GM12865 (cell line): ENCODE measurements at regions not wholly inside any gene's neighbourhood (a gene's known extent, or its start where the extent isn't known, plus 50 kb on each side); places are given as distances from the start of the nearest gene placed in this dataset.
A peak's percentile ranks its signal among the peaks of the same experiment; 100 is the strongest.

Experiments
- DNase-seq: peaks from one replicate; pipeline ENCODE4 v3.0.0; 2010; ENCODE audit warnings: low read depth
- H3K4me3 ChIP-seq: 2 replicates; pipeline ENCODE4 v1.5.1; 2011; ENCODE audit warnings: mild to moderate bottlenecking, low read depth, low read length, control low read depth
- TF ChIP-seq, protein P1 (sequence below): IDR thresholded peaks from 2 replicates; pipeline ENCODE4 v1.5.1; 2011; ENCODE audit warnings: low read length, control low read depth, low read depth, inconsistent platforms; ENCODE audit not compliant: insufficient read depth; ENCODE audit errors: missing control alignments

DNA sequence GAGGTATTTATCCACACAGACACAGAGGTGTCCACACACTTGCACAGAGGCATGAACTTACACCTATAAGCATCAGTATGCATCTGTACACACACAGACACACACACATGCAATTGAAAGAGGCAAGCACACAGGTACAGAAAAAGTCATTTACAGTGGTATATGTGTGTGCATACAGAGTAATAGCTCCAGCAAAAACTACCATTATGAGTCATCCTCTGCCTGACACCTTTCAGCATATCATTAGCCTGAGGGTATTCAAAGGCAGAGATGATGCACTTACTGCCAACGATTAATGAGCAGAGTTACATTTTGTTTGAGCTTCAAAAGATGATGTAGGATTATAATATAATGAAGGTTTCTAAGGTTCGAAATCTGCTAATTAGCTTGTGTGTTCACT is 100.3 kb upstream of the TPRG1 start:
- TF ChIP-seq, protein P1, sequence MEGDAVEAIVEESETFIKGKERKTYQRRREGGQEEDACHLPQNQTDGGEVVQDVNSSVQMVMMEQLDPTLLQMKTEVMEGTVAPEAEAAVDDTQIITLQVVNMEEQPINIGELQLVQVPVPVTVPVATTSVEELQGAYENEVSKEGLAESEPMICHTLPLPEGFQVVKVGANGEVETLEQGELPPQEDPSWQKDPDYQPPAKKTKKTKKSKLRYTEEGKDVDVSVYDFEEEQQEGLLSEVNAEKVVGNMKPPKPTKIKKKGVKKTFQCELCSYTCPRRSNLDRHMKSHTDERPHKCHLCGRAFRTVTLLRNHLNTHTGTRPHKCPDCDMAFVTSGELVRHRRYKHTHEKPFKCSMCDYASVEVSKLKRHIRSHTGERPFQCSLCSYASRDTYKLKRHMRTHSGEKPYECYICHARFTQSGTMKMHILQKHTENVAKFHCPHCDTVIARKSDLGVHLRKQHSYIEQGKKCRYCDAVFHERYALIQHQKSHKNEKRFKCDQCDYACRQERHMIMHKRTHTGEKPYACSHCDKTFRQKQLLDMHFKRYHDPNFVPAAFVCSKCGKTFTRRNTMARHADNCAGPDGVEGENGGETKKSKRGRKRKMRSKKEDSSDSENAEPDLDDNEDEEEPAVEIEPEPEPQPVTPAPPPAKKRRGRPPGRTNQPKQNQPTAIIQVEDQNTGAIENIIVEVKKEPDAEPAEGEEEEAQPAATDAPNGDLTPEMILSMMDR = no peak
- peak; percentile 21 for DNase-seq
- no peak overlapping the region for H3K4me3 ChIP-seq

DNA sequence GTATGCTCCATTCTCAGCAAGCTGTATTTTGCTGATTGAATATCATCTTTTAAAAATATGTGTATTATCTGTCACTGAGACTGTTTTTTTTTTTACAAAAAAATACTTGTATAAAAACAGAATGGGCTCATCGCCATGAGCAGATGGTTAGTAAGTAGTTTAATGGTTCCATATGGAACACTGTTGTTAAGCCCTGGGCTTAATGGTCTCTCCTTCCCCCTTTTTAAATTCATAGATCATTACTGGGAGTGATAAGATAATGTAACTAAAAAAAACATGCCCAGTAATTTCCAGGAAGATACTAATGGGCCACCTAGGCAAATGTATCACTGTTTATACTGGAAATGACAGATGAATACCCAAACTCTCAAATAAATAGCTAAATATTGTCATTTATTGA is 95.3 kb upstream of the TPRG1 start:
- TF ChIP-seq, protein P1 = no peak
- no peak overlapping the region for H3K4me3 ChIP-seq

DNA sequence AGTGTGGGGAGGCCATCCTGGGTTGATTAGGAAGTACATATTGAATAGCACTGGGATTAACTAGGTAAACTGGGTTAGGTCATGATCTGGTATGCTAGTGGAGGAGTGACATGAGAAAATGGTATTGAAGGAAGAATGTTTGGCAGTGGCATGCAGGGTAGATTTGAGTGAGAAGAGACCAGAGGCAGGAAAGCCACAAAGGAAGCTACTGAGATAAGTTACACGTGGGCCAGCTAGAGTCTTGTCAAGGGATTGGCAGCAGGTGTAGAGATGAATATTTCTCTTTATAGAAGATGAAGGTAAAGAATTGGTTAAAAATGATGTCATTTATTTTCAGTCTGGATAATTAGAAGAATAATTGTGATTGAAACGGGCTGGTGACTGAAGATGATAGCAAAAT is 91.0 kb upstream of the TPRG1 start:
- DNase-seq = no peak
- H3K4me3 ChIP-seq = no peak overlapping the region
- TF ChIP-seq, protein P1 = no peak

More for the DNA sequence above, 95.3 kb upstream of the TPRG1 start:
- no peak for DNase-seq

DNA sequence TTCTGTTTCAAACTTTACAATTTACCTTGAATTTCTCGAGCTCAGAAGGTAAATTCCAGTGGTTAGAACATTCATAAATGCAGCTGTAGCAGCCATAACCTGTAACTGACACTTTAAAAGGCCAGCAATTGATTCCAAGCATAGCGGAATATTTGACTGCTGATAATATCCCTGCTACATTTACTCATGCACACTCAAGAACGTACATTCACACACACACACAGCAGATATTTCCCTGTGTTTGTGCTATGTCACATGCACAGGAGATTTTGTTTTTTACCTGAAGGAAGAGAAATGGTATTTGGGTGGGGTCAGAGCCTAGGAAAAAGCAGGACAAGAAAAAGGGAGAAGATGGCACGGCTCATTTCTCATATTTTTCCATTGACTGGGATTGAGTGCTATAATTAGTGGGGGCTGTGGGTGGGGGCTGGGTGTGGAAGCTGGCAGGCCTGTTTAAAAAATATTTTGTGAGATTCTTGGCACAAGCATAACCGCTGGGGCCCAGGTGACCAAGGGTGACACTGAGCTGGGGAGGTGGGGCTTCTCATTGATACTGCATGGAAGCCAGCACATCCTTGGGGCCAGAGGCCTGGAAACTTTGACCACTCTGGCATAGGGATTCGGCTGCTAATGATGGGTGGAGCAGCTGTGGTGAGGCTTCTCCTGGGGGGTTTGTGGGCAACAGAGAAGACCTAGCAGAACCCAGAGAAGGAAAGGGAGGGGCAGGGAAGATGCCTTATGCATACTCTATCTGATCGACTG is 88.9 kb upstream of the TPRG1 start:
- DNase-seq = no peak
- no peak overlapping the region for H3K4me3 ChIP-seq
- TF ChIP-seq, protein P1 = no peak

DNA sequence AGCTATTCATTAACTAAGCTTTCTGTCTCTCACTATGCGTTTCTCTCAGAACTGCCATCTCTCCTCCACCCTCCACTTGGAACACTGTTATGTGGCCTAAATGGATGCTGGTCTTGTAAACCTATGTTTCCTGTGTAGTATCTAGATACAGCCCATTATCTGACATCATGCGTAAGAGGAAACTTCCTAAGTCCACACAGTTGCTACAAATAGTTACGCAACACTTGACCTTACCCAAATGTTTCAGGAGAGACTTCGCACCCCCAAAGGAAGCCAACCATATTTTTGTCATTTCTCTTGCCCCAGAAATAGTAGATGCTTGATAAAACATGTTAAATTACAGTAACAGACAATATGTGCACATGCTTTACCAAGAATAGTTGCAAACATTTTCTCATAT is 87.2 kb upstream of the TPRG1 start:
- no peak overlapping the region for H3K4me3 ChIP-seq
- DNase-seq = no peak
- TF ChIP-seq, protein P1 = no peak

DNA sequence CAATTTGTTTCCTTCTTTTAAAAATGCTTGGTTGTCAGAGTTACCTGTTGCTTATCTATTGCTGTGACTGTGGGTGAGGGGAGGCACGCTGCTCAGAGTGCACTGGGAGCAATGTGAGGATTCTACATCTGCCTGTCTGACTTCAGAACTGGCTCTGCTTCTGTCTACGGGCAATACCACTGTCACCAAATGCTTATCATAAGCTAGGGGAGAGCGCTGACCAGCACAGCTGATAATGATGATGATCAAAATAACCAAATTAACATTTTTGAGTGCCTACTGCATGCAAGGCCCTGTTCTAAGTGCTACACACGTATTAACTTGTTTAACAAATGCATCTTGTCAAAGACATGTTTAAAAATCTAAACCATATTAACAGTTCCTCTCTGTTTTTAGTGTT is 79.2 kb upstream of the TPRG1 start:
- no peak for DNase-seq
- H3K4me3 ChIP-seq = no peak overlapping the region
- TF ChIP-seq, protein P1 = no peak

DNA sequence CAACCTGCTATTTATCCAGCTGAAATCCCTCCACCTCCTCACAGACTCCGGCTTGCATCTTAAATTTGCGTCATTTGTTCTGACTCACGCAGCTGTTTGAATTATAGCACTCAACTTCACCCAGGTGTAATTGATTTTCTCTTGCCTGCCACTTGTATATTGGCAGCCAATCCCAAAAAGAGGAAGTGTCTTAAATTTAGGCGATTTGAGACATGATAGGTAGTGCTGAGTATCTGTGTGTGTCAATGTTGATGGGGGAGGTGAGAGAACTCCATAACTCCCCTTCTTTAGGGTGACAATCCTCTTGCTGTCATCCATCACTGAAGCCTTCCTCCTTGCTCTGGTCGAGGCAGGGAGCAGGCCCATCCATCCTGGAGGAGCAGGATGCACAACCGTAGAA is 77.2 kb upstream of the TPRG1 start:
- no peak for DNase-seq
- H3K4me3 ChIP-seq = no peak overlapping the region
- TF ChIP-seq, protein P1 = no peak
